Upper lobe of right lung (tissue), 1 donor: ENCODE measurements at regions not wholly inside any gene's neighbourhood (a gene's known extent, or its start where the extent isn't known, plus 50 kb on each side); places are given as distances from the start of the nearest gene placed in this dataset.

Source experiments
- ATAC-seq: fragments of 200-7000 bp; cut with Tn5 transposase; one replicate; pipeline ENCODE4 v1.9.1; 2020; ENCODE audit warnings: mild to moderate bottlenecking, moderate library complexity
- DNase-seq: peaks from one replicate; pipeline ENCODE4 v3.0.0-alpha.2; 2020
- H3K27ac ChIP-seq: fragments of 200-600 bp; one replicate; pipeline ENCODE4 v1.8.0; 2022
- H3K27me3 ChIP-seq: fragments of 200-600 bp; one replicate; pipeline ENCODE4 v1.8.0; 2022; ENCODE audit warnings: mild to moderate bottlenecking
- H3K36me3 ChIP-seq: fragments of 200-600 bp; one replicate; pipeline ENCODE4 v1.8.0; 2022
- H3K4me1 ChIP-seq: fragments of 200-600 bp; one replicate; pipeline ENCODE4 v1.8.0; 2022
- H3K4me3 ChIP-seq: fragments of 200-600 bp; one replicate; pipeline ENCODE4 v1.8.0; 2022; ENCODE audit warnings: mild to moderate bottlenecking
- H3K9me3 ChIP-seq: fragments of 200-600 bp; one replicate; pipeline ENCODE4 v1.8.0; 2022
- CTCF ChIP-seq: fragments of 200-600 bp; IDR thresholded peaks from one replicate; pipeline ENCODE4 v1.8.0; 2022; ENCODE audit warnings: antibody characterized with exemption
- intact Hi-C: fragments of 100-400 bp; cut with DNase I; formaldehyde crosslinking; loops from one replicate; pipeline ENCODE4 v1.11.0; 2022
- donor health status: DM: no; HTN: yes; CAD: no; lungs with severe emphysema.

GRCh38 chr4:43331226-43332051 lies 438.9 kb downstream of the GRXCR1 start:
- Histone ChIP-seq H3K4me1 (no peaks in the 10 kb centered on the region), H3K27ac (no peak overlapping the region), H3K9me3 (no peaks in the 10 kb centered on the region), H3K36me3 (no peaks in the 10 kb centered on the region), H3K27me3 (no peaks in the 10 kb centered on the region), H3K4me3 (no peak overlapping the region)
- ATAC-seq, result no peak
- DNase-seq, result no peak
- intact Hi-C loops, result no loop called here
- TF ChIP-seq CTCF, result no peak

- H3K27ac ChIP-seq, result no peak overlapping the region
- H3K9me3 ChIP-seq, result no peaks in the 10 kb centered on the region
- intact Hi-C loops, result no loop called here
- H3K4me3 ChIP-seq, result no peak overlapping the region
- ATAC-seq (no peak), DNase-seq (no peak)
- H3K27me3 ChIP-seq, result no peaks in the 10 kb centered on the region
- no peaks in the 10 kb centered on the region for H3K4me1 ChIP-seq
- no peaks in the 10 kb centered on the region for H3K36me3 ChIP-seq
- no peak for TF ChIP-seq CTCF
Measured at GRCh38 chr4:43332052-43332425, 439.5 kb downstream of the GRXCR1 start.

- H3K4me1 ChIP-seq, result no peaks in the 10 kb centered on the region
- H3K27ac ChIP-seq, result no peak overlapping the region
- H3K9me3 ChIP-seq, result no peaks in the 10 kb centered on the region
- no peak overlapping the region for H3K4me3 ChIP-seq
- no peak for DNase-seq
- no peaks in the 10 kb centered on the region for H3K27me3 ChIP-seq
- no peaks in the 10 kb centered on the region for H3K36me3 ChIP-seq
- intact Hi-C loops, result no loop called here
- TF ChIP-seq CTCF, result no peak
- ATAC-seq, result no peak
Measured at GRCh38 chr4:43337707-43338106, 445.2 kb downstream of the GRXCR1 start.

- TF ChIP-seq CTCF, result no peak
- DNase-seq, result no peak
- H3K4me1 ChIP-seq, result no peaks in the 10 kb centered on the region
- no peaks in the 10 kb centered on the region for H3K9me3 ChIP-seq
- no peak for ATAC-seq
- intact Hi-C loops, result no loop called here
- H3K27me3 ChIP-seq, result no peaks in the 10 kb centered on the region
- no peak overlapping the region for H3K27ac ChIP-seq
- no peak overlapping the region for H3K4me3 ChIP-seq
- no peaks in the 10 kb centered on the region for H3K36me3 ChIP-seq
Measured at GRCh38 chr4:43339435-43339834, 446.9 kb downstream of the GRXCR1 start.

- H3K27ac ChIP-seq, result no peak overlapping the region
- no peaks in the 10 kb centered on the region for H3K27me3 ChIP-seq
- no peak for TF ChIP-seq CTCF
- DNase-seq (no peak), ATAC-seq (no peak)
- H3K4me3 ChIP-seq, result no peak overlapping the region
- no peaks in the 10 kb centered on the region for H3K36me3 ChIP-seq
- intact Hi-C loops, result no loop called here
- H3K4me1 ChIP-seq, result no peaks in the 10 kb centered on the region
- H3K9me3 ChIP-seq, result no peaks in the 10 kb centered on the region
Measured at GRCh38 chr4:43341741-43342140, 449.2 kb downstream of the GRXCR1 start.

- H3K27me3 ChIP-seq, result no peaks in the 10 kb centered on the region
- H3K4me1 ChIP-seq, result no peaks in the 10 kb centered on the region
- no peaks in the 10 kb centered on the region for H3K36me3 ChIP-seq
- DNase-seq (no peak), ATAC-seq (no peak)
- TF ChIP-seq CTCF, result no peak
- intact Hi-C loops, result no loop called here
- H3K4me3 ChIP-seq, result no peak overlapping the region
- H3K9me3 ChIP-seq, result no peaks in the 10 kb centered on the region
- H3K27ac ChIP-seq, result no peak overlapping the region
Measured at GRCh38 chr4:43343298-43343697, 450.8 kb downstream of the GRXCR1 start.
